Stimulated activated naive CD8-positive, alpha-beta T cell treated with anti-CD3 and anti-CD28 coated beads, Interleukin-15, amount 100 ng/mL, for 72 hours (primary cell): ENCODE measurements at regions not wholly inside any gene's neighbourhood (a gene's known extent, or its start where the extent isn't known, plus 50 kb on each side); places are given as distances from the start of the nearest gene placed in this dataset.
A peak's percentile ranks its signal among the peaks of the same experiment; 100 is the strongest.
"Not testable (repeated sequence)": the region's sequence is repeated elsewhere in the genome, so short reads cannot be mapped to it uniquely, and the experiment has no call there.

Experiments
- ATAC-seq: fragments of 150-1000 bp; cut with Tn5 transposase; 2 replicates; pipeline ENCODE4 v1.10.0; 2021; ENCODE audit warnings: mild to moderate bottlenecking, moderate library complexity
- DNase-seq, 2 donors: peaks; one replicate each; pipeline ENCODE4 v3.0.0; 2021 to 2022
- H3K27ac Mint-ChIP-seq, 2 donors: one replicate each; pipeline ENCODE4 v1.8.0; 2022; ENCODE audit warnings: mild to moderate bottlenecking in 2 of 2, mixed read lengths in 2 of 2, moderate library complexity in 2 of 2
- H3K27me3 Mint-ChIP-seq: one replicate; pipeline ENCODE4 v1.8.0; 2022; ENCODE audit warnings: mixed read lengths
- H3K4me1 Mint-ChIP-seq: one replicate; pipeline ENCODE4 v1.8.0; 2022; ENCODE audit warnings: mild to moderate bottlenecking, mixed read lengths
- H3K4me3 Mint-ChIP-seq, 2 donors: one replicate each; pipeline ENCODE4 v1.8.0; 2022; ENCODE audit warnings: mild to moderate bottlenecking in 2 of 2, mixed read lengths in 2 of 2, moderate library complexity in 1 of 2
- H3K9me3 Mint-ChIP-seq, 2 donors: one replicate each; pipeline ENCODE4 v1.8.0; 2022; ENCODE audit warnings: mixed read lengths in 2 of 2

DNA sequence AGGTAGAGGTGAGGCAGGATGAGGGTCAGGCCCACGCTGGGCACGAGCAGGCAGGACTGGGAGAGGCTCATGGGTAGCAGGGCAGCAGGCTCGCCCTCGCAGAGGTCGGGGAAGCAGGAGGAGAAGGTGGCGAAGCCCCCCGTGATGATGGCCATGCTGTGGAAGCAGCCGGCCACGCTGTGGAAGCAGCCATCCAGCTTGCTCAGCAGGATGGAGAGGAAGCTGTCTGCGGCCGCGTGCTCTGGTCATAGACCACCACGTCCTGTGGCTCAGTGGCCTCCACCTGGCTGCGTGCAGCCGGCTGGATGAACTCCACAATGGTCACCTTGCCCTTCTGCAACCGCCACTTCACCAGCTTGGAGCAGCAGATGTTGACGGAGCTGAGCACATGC is 135.6 kb upstream of the PTPN20 start:
- H3K27ac Mint-ChIP-seq, H3K27me3 Mint-ChIP-seq, H3K4me3 Mint-ChIP-seq, H3K4me1 Mint-ChIP-seq, ATAC-seq, DNase-seq, H3K9me3 Mint-ChIP-seq: not testable (repeated sequence)

- H3K4me3 Mint-ChIP-seq, H3K27me3 Mint-ChIP-seq, ATAC-seq, H3K4me1 Mint-ChIP-seq, H3K27ac Mint-ChIP-seq, H3K9me3 Mint-ChIP-seq, DNase-seq: not testable (repeated sequence)
Measured at GRCh38 chr10:46779571-46779970, 131.7 kb upstream of the PTPN20 start.

DNA sequence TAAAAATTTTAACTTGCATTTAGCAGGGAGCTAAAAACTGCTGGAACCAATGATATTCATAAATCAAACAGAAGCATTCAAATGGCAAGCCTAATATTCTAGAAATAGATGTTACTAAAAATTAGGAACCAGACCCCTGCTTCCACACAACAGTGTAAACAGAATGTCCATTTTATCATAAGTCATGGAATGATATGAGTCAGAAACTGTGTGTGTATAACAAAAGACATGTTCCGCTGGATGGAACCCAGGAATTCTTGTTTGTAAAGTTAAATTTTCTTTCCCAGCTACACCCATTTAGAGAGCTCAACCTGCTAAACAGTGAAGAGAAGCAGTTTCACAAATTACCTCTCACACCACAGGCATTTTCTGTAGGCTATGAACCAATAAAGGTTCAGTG is 131.1 kb upstream of the PTPN20 start:
- not testable (repeated sequence) for H3K27me3 Mint-ChIP-seq, H3K9me3 Mint-ChIP-seq, H3K4me1 Mint-ChIP-seq, DNase-seq, H3K27ac Mint-ChIP-seq, ATAC-seq, H3K4me3 Mint-ChIP-seq

GRCh38 chr10:46781001-46781400 is 130.2 kb upstream of the PTPN20 start:
- H3K27me3 Mint-ChIP-seq, ATAC-seq, H3K27ac Mint-ChIP-seq, H3K4me3 Mint-ChIP-seq, H3K9me3 Mint-ChIP-seq, DNase-seq, H3K4me1 Mint-ChIP-seq: not testable (repeated sequence)

DNA sequence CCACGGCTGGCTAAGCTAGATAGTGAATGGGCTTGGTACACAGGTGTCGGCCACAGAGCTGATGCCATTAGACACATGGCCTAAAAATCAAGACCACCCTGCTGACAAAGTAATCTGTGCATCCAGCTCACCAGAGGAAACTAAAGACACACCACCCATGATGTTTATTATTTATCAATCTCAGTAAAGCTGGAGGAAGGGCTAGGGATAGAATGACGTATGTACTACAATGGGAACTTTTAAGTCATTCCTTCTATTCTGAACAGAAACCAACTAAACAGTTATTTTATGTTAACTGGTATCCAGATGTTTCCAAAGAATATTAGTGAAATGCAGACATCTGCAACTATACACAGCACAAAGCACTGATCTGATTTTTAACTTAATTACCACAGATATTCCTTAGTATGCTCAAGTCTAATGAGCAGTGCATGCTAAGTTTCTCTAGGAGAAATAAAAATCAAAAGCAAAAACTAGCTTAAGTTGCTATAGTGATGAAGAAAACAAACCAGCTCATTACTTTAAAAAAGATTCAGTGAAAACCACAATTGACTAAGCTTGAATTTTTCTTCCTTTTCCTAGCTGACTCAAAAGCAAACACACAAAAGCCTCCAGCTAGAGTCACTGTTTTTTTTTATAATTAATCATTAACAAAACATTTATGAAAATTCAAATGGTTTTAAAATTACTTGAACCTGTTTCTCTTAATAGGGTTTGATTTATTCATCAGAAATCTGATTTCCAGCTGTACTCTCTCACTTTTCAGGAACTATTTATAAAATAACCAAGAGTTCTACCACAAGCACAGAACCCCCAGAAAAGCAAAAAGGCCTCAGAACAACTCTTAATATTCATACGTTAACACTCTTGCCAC is 129.0 kb upstream of the PTPN20 start:
- H3K9me3 Mint-ChIP-seq, DNase-seq, H3K4me3 Mint-ChIP-seq, H3K4me1 Mint-ChIP-seq, H3K27ac Mint-ChIP-seq, H3K27me3 Mint-ChIP-seq: not testable (repeated sequence)
- ATAC-seq: peak; percentile 36

DNA sequence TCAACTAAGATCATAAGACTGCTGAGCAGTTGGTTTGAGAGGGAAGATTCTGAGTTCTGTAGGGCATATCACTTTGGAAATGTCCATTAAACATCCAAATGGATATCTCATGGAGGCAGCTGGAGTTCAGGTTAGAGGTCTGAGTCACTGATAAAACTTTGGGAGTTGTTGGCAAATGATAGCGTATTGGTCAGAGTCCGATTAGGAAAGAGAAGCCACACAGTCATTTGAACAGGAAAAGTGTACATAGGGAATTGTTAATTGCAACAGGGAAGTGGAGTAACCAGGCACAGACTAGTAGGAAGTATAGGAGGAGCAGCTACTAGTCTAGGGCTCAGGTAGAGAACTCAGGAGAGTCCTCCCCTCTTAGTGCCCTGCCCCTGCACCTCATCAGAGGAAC is 126.6 kb upstream of the PTPN20 start:
- H3K27ac Mint-ChIP-seq, H3K27me3 Mint-ChIP-seq, H3K4me1 Mint-ChIP-seq, H3K4me3 Mint-ChIP-seq, DNase-seq, ATAC-seq, H3K9me3 Mint-ChIP-seq: not testable (repeated sequence)

DNA sequence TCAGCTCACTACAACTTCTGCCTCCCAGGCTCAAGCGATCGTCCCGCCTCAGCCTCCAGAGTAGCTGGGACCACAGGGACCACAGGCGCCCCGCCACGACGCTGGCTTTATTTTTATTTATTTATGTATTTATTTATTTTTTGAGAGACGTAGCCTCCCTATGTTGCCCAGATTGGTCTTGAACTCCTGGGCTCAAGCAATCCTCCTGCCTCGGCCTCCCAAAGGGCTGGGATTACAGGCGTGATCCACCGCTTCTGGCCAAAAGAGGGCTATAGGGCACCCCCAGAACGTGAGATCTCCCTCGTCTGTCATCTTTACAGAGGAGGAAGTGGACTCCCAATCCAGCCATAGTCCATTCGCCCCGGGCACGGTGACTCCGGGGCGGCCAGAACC is 125.1 kb upstream of the PTPN20 start:
- H3K9me3 Mint-ChIP-seq, ATAC-seq, H3K4me1 Mint-ChIP-seq, H3K27me3 Mint-ChIP-seq: not testable (repeated sequence)
- H3K27ac Mint-ChIP-seq: peak overlapping the region in 1 of 2 donors; percentile 61
- peak in 1 of 2 donors; percentile 7 for DNase-seq
- peak overlapping the region; percentile 59 to 99 for H3K4me3 Mint-ChIP-seq

- Mint-ChIP-seq H3K4me3 (peak overlapping the region; percentile 92 to 99), H3K27ac (peak overlapping the region in 1 of 2 donors; percentile 91)
- ATAC-seq: peak; percentile 89
- not testable (repeated sequence) for H3K27me3 Mint-ChIP-seq, H3K4me1 Mint-ChIP-seq, H3K9me3 Mint-ChIP-seq
- peak; percentile 59 to 67 for DNase-seq
Measured at GRCh38 chr10:46786518-46787320, 124.5 kb upstream of the PTPN20 start.

- Mint-ChIP-seq H3K9me3 (no peaks in the 10 kb centered on the region), H3K27me3 (peaks cover 10% of the 10 kb centered on the region), H3K4me1 (no peaks in the 10 kb centered on the region), H3K4me3 (peak overlapping the region; percentile 92 to 99), H3K27ac (peak overlapping the region in 1 of 2 donors; percentile 86)
- peak; percentile 69 for ATAC-seq
- peak in 1 of 2 donors; percentile 13 for DNase-seq
Measured at GRCh38 chr10:46787321-46787615, 124.0 kb upstream of the PTPN20 start.

- not testable (repeated sequence) for H3K4me3 Mint-ChIP-seq, H3K27me3 Mint-ChIP-seq, H3K4me1 Mint-ChIP-seq, ATAC-seq, H3K9me3 Mint-ChIP-seq, DNase-seq, H3K27ac Mint-ChIP-seq
Measured at GRCh38 chr10:46792657-46793357, 118.4 kb upstream of the PTPN20 start.

GRCh38 chr10:46796351-46796750 is 114.9 kb upstream of the PTPN20 start:
- not testable (repeated sequence) for H3K27ac Mint-ChIP-seq, DNase-seq, H3K27me3 Mint-ChIP-seq, H3K4me1 Mint-ChIP-seq, H3K9me3 Mint-ChIP-seq, H3K4me3 Mint-ChIP-seq, ATAC-seq

DNA sequence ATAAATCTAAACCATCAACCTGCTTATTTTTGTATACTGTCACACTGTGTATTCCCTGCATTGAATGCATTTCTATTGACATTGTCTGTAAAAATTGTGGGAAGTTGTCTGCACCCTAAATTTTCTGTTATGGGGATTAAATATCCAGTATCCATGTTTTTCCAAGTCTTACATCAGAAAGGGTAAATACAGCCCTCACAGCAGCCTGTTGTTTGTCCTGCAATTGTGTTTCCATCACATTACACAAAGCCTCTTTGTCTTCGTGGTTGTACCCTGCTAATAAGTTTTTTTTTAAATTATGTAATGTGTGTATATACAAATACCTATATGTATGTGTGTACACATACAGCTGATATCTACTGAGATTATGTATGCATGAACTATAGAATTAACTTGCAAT is 109.2 kb upstream of the PTPN20 start:
- not testable (repeated sequence) for H3K4me1 Mint-ChIP-seq, H3K9me3 Mint-ChIP-seq, H3K27me3 Mint-ChIP-seq, H3K4me3 Mint-ChIP-seq, DNase-seq, ATAC-seq
- peak overlapping the region in 1 of 2 donors; percentile 52 for H3K27ac Mint-ChIP-seq

DNA sequence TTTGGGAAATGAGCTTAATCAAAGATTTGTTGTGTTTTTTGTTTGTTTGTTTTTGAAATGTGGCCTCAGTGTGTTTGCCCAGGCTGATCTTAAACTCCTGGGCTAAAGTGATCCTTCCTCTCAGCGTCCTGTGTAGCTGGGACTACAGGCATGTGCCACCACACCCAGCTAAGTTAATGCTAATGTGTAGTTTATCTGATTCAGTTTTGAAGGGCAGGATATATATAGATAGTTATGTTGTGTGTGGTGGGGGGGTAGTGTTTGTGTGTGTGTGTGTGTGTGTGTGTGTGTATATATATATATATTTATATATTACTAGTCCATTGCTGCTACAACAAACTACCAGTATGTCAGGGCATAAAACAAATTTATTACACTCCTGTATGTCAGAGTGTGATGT is 108.1 kb upstream of the PTPN20 start:
- not testable (repeated sequence) for ATAC-seq, H3K9me3 Mint-ChIP-seq, H3K4me3 Mint-ChIP-seq, H3K27me3 Mint-ChIP-seq, DNase-seq, H3K4me1 Mint-ChIP-seq, H3K27ac Mint-ChIP-seq

DNA sequence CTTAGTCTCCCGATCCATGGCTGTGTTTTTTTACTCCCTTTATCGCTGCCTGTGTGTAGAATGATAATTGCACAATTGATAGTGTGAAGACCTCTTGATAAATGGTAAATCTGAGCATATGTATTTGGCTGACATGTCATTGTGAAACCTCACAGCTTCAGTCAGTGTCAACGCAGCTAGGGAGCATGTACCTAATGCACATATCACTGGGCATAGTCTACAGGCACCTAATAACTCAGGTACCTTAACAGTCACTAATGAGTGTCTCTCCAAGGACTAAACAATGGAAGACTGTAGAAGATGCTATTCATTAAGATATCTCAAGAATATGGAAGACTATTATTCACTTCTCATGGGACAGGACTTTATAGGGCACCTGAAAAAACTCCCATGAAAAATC is 101.0 kb upstream of the PTPN20 start:
- H3K9me3 Mint-ChIP-seq, ATAC-seq, DNase-seq, H3K27me3 Mint-ChIP-seq, H3K27ac Mint-ChIP-seq, H3K4me1 Mint-ChIP-seq: not testable (repeated sequence)
- peak overlapping the region in 1 of 2 donors; percentile 22 for H3K4me3 Mint-ChIP-seq

DNA sequence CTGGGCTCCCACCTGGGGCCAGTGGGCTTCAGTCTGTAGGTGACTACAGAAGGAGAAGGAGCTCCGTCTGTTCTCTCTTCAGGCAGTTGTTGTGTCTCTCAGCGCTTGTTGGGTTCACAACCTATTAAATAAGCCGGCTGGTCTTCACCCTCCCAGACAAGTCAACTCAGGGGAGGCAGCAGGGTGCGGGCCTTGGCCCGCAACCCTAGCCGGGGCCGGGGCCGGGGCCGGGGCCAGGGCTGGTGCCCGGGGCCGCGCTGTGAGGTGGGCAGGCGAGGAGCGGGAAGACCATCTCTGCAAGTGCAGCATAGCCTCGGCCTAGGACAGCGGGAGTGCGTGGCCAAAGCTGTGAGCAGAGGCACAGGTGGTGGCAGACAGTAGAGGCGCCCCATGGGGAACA is 95.1 kb upstream of the PTPN20 start:
- ATAC-seq, DNase-seq, H3K9me3 Mint-ChIP-seq, H3K4me3 Mint-ChIP-seq, H3K27me3 Mint-ChIP-seq, H3K4me1 Mint-ChIP-seq, H3K27ac Mint-ChIP-seq: not testable (repeated sequence)
